GM21423 (cell line): ENCODE measurements at regions not wholly inside any gene's neighbourhood (a gene's known extent, or its start where the extent isn't known, plus 50 kb on each side); places are given as distances from the start of the nearest gene placed in this dataset.
"Not testable (repeated sequence)": the region's sequence is repeated elsewhere in the genome, so short reads cannot be mapped to it uniquely, and the experiment has no call there.

ENCODE experiments used
- ATAC-seq: cut with Tn5 transposase; IDR thresholded peaks from one replicate; pipeline ENCODE4 v1.9.1; 2021; ENCODE audit warnings: mild to moderate bottlenecking, moderate library complexity; ENCODE audit not compliant: unreplicated experiment

GRCh38 chr12:131557078-131557709 lies 153.7 kb upstream of the SFSWAP start:
- no peak for ATAC-seq

GRCh38 chr12:131559517-131560516 lies 151.1 kb upstream of the SFSWAP start:
- no peak for ATAC-seq

- ATAC-seq = no peak
Observed at GRCh38 chr12:131561051-131561450, 149.8 kb upstream of the SFSWAP start.

- no peak for ATAC-seq
Observed at GRCh38 chr12:131561891-131562684, 148.8 kb upstream of the SFSWAP start.

GRCh38 chr12:131564138-131564727 lies 146.7 kb upstream of the SFSWAP start:
- not testable (repeated sequence) for ATAC-seq

- ATAC-seq = no peak
Observed at GRCh38 chr12:131564845-131565244, 146.0 kb upstream of the SFSWAP start.

- ATAC-seq = no peak
Observed at GRCh38 chr12:131565267-131566015, 145.4 kb upstream of the SFSWAP start.

- no peak for ATAC-seq
Observed at GRCh38 chr12:131568336-131568735, 142.6 kb upstream of the SFSWAP start.

- no peak for ATAC-seq
Observed at GRCh38 chr12:131570596-131570995, 140.3 kb upstream of the SFSWAP start.

- ATAC-seq = no peak
Observed at GRCh38 chr12:131571827-131572226, 139.1 kb upstream of the SFSWAP start.

GRCh38 chr12:131572626-131573025 lies 138.3 kb upstream of the SFSWAP start:
- ATAC-seq = no peak

- ATAC-seq = no peak
Observed at GRCh38 chr12:131573631-131574394, 137.1 kb upstream of the SFSWAP start.

GRCh38 chr12:131574395-131574771 lies 136.5 kb upstream of the SFSWAP start:
- ATAC-seq = no peak

GRCh38 chr12:131575371-131575770 lies 135.5 kb upstream of the SFSWAP start:
- ATAC-seq = no peak

GRCh38 chr12:131576734-131577133 lies 134.2 kb upstream of the SFSWAP start:
- ATAC-seq = not testable (repeated sequence)

- no peak for ATAC-seq
Observed at GRCh38 chr12:131577766-131578165, 133.1 kb upstream of the SFSWAP start.

- ATAC-seq = no peak
Observed at GRCh38 chr12:131578828-131579470, 131.9 kb upstream of the SFSWAP start.

GRCh38 chr12:131583090-131583712 lies 127.7 kb upstream of the SFSWAP start:
- ATAC-seq = no peak
